ENCODE measurements at regions not wholly inside any gene's neighbourhood (a gene's known extent, or its start where the extent isn't known, plus 50 kb on each side); places are given as distances from the start of the nearest gene placed in this dataset.

GRCh38 chr4:162954976-162955375 is 211.7 kb downstream of the NAF1 start:
- TF ChIP-seq CTCF (IDR thresholded peaks at IDR 0.05) (no peak), POLR2A (IDR thresholded peaks at IDR 0.05) (no peak)
